HepG2 (cell line): ENCODE measurements at regions not wholly inside any gene's neighbourhood (a gene's known extent, or its start where the extent isn't known, plus 50 kb on each side); places are given as distances from the start of the nearest gene placed in this dataset.

Source experiments
- ATAC-seq: fragments of 200-7000 bp; cut with Tn5 transposase; 3 replicates; pipeline ENCODE4 v1.9.1; 2020; ENCODE audit warnings: mild to moderate bottlenecking, moderate library complexity
- BruUV-seq: library from RNA; stranded (reverse); fragments of 400-500 nt; replicated peaks from 2 replicates; lab custom pipeline; 2021; lab: Mats Ljungman, UMichigan
- CTCF ChIA-PET: fragments of 300-600 bp; formaldehyde crosslinking; extraction: SDS; loops from one replicate; lab custom pipeline; 2021; ENCODE audit warnings: low total read pairs, inconsistent platforms, low intra/inter-chr PET ratio; lab: Yijun Ruan, JAX
- POLR2A ChIA-PET: fragments of 350-600 bp; sonication (Branson Sonifier 250); formaldehyde crosslinking; loops from one replicate; lab custom pipeline; 2020; ENCODE audit warnings: antibody characterized with exemption, inconsistent platforms; lab: Yijun Ruan, JAX
- DNase-seq: peaks from one replicate; pipeline ENCODE4 v3.0.0-alpha.2; 2015; ENCODE audit warnings: low spot score
- FAIRE-seq: peaks from 3 replicates; lab custom pipeline; 2011; peaks lifted over from hg19 to GRCh38; lab: Jason Lieb, UNC
- H2AFZ ChIP-seq: one replicate; pipeline ENCODE4 v1.6.1; 2011; ENCODE audit warnings: low read length, inconsistent platforms
- H3K27ac ChIP-seq: fragments of 300-600 bp; 3 replicates; pipeline ENCODE4 v1.8.0; 2011; ENCODE audit warnings: mixed run types, mild to moderate bottlenecking, mixed read lengths, low read length, inconsistent platforms; ENCODE audit not compliant: insufficient read depth; ENCODE audit errors: extremely low read length
- H3K27me3 ChIP-seq, 2 experiments: fragments of 200-600 bp in 1 of 2; 2 replicates in 1 of 2; 3 replicates in 1 of 2; pipeline versions ENCODE4 v1.6.0 to v1.8.0; 2011; ENCODE audit warnings: low read length in 2 of 2, mild to moderate bottlenecking in 2 of 2, moderate library complexity in 2 of 2, inconsistent platforms in 1 of 2; ENCODE audit not compliant: insufficient read depth in 2 of 2, control insufficient read depth in 1 of 2
- H3K36me3 ChIP-seq, 2 experiments: fragments of 200-600 bp in 1 of 2; replicated peaks in 1 of 2; 2 replicates in 1 of 2; 3 replicates in 1 of 2; pipeline versions ENCODE4 v1.5.1 to v1.8.0; 2011; ENCODE audit warnings: low read length in 2 of 2, inconsistent platforms in 1 of 2; ENCODE audit not compliant: insufficient read depth in 2 of 2, control insufficient read depth in 1 of 2
- H3K4me1 ChIP-seq: 2 replicates; pipeline ENCODE4 v1.5.1; 2012; ENCODE audit warnings: low read length, inconsistent platforms; ENCODE audit not compliant: insufficient read depth
- H3K4me2 ChIP-seq: 2 replicates; pipeline ENCODE4 v1.6.0; 2011; ENCODE audit warnings: low read depth, low read length, inconsistent platforms
- H3K4me3 ChIP-seq, 3 experiments: fragments of 200-600 bp in 1 of 3; sonication (generic), shearing (Covaris generic) in 1 of 3; replicated peaks in 1 of 3; 2 replicates each; pipeline ENCODE4 v1.5.1; 2011 to 2016; ENCODE audit warnings: low read length in 3 of 3, inconsistent platforms in 2 of 3, low read depth in 2 of 3, mild to moderate bottlenecking in 2 of 3, control low read depth in 1 of 3, mixed read lengths in 1 of 3; ENCODE audit not compliant: insufficient read depth in 1 of 3
- H3K79me2 ChIP-seq: one replicate; pipeline ENCODE4 v1.6.1; 2011; ENCODE audit warnings: low read length, inconsistent platforms; ENCODE audit not compliant: insufficient read depth
- H3K9ac ChIP-seq: 2 replicates; pipeline ENCODE4 v1.6.0; 2011; ENCODE audit warnings: mild to moderate bottlenecking, low read depth, low read length, inconsistent platforms; ENCODE audit not compliant: insufficient read depth
- H3K9me3 ChIP-seq: 2 replicates; pipeline ENCODE4 v1.5.1; 2012; ENCODE audit warnings: mild to moderate bottlenecking, low read length
- H4K20me1 ChIP-seq: 2 replicates; pipeline ENCODE4 v1.6.0; 2011; ENCODE audit warnings: inconsistent platforms, mild to moderate bottlenecking, low read length, moderate library complexity; ENCODE audit not compliant: insufficient read depth
- HNRNPLL ChIP-seq: fragments of 200-400 bp; formaldehyde crosslinking; IDR thresholded peaks from 2 replicates; pipeline ENCODE4 v1.6.1; 2017; ENCODE audit warnings: mild to moderate bottlenecking, low read depth, low read length; ENCODE audit not compliant: poor library complexity, severe bottlenecking
- MAFK ChIP-seq, 2 experiments: IDR thresholded peaks in 1 of 2; conservative IDR thresholded peaks in 1 of 2; 2 replicates each; pipeline ENCODE4 v1.6.1; 2011; ENCODE audit warnings: improper control_type of control experiment in 2 of 2, low read length in 2 of 2
- SOX6 ChIP-seq, 2 experiments: fragments of 450-650 bp in 1 of 2; sonication (generic) in 1 of 2; formaldehyde crosslinking in 1 of 2; IDR thresholded peaks; 2 replicates each; pipeline versions ENCODE4 v1.4.0 to v1.6.1; 2017 to 2020; ENCODE audit warnings: antibody characterized with exemption in 1 of 2, mild to moderate bottlenecking in 1 of 2, missing genetic modification reagents in 1 of 2
- TBP ChIP-seq: sonication (generic); formaldehyde crosslinking; IDR thresholded peaks from 2 replicates; pipeline ENCODE4 v1.5.0; 2020; ENCODE audit warnings: missing genetic modification reagents
- TRAFD1 ChIP-seq: sonication (generic); formaldehyde crosslinking; IDR thresholded peaks from 2 replicates; pipeline ENCODE4 v1.5.1; 2020; ENCODE audit warnings: missing genetic modification reagents, mild to moderate bottlenecking, borderline replicate concordance
- ZFAT ChIP-seq: sonication (generic); formaldehyde crosslinking; conservative IDR thresholded peaks from 2 replicates; pipeline ENCODE4 v1.8.1; 2023; ENCODE audit warnings: missing genetic modification reagents, inconsistent platforms
- ZNF138 ChIP-seq: sonication (generic); formaldehyde crosslinking; IDR thresholded peaks from 2 replicates; pipeline ENCODE4 v1.5.0; 2020; ENCODE audit warnings: mild to moderate bottlenecking, low read depth, missing genetic modification reagents
- ZNF24 ChIP-seq: fragments of 450-650 bp; IDR thresholded peaks from 2 replicates; pipeline ENCODE4 v1.6.1; 2017; ENCODE audit warnings: antibody characterized with exemption, mild to moderate bottlenecking
- ZNF333 ChIP-seq: sonication (generic); formaldehyde crosslinking; IDR thresholded peaks from 2 replicates; pipeline ENCODE4 v1.4.0; 2020; ENCODE audit warnings: mild to moderate bottlenecking, missing genetic modification reagents, borderline replicate concordance
- ZNF44 ChIP-seq: sonication (generic); formaldehyde crosslinking; IDR thresholded peaks from 2 replicates; pipeline ENCODE4 v1.5.1; 2020; ENCODE audit warnings: mild to moderate bottlenecking, missing genetic modification reagents
- ZNF496 ChIP-seq: sonication (generic); formaldehyde crosslinking; IDR thresholded peaks from 2 replicates; pipeline ENCODE4 v1.8.1; 2023; ENCODE audit warnings: mild to moderate bottlenecking, moderate library complexity, missing genetic modification reagents; ENCODE audit not compliant: insufficient replicate concordance
- ZNF572 ChIP-seq: sonication (generic); formaldehyde crosslinking; IDR thresholded peaks from 2 replicates; pipeline ENCODE4 v1.5.1; 2020; ENCODE audit warnings: mild to moderate bottlenecking, missing genetic modification reagents
- WGBS: methylation state at CpG from one replicate; pipeline ENCODE4 v1.1.6; 2017; ENCODE audit warnings: low lambda C conversion rate; 5-methylcytosine and 5-hydroxymethylcytosine counted together
- in situ Hi-C: cut with HindIII; loops from 2 replicates; pipeline ENCODE4 v1.10.0; 2017; ENCODE audit warnings: low pct_unique_long_range_greater_than_20kb; ENCODE audit not compliant: extremely low pct_ligation_motif_present
- intact Hi-C: fragments of 100-400 bp; cut with micrococcal nuclease; formaldehyde crosslinking; loops from one replicate; pipeline ENCODE4 v1.10.0; 2022; ENCODE audit not compliant: unreplicated experiment
- TF ChIP-seq, protein P1 (sequence below): sonication (generic); formaldehyde crosslinking; IDR thresholded peaks from 2 replicates; pipeline ENCODE4 v1.4.0; 2020; ENCODE audit warnings: missing genetic modification reagents; ENCODE audit errors: not compliant biosample characterization
- TF ChIP-seq, protein P2 (sequence below): sonication (generic); formaldehyde crosslinking; IDR thresholded peaks from 2 replicates; pipeline ENCODE4 v1.5.0; 2020; ENCODE audit warnings: mild to moderate bottlenecking, missing genetic modification reagents, borderline replicate concordance
- TF ChIP-seq, protein P3 (sequence below): sonication (generic); formaldehyde crosslinking; IDR thresholded peaks from 2 replicates; pipeline ENCODE4 v1.5.0; 2020; ENCODE audit warnings: mild to moderate bottlenecking, missing genetic modification reagents
- TF ChIP-seq, protein P4 (sequence below): sonication (generic); formaldehyde crosslinking; IDR thresholded peaks from 2 replicates; pipeline ENCODE4 v1.4.0; 2020; ENCODE audit warnings: mild to moderate bottlenecking, missing genetic modification reagents

- in situ Hi-C loops (no loop called here), intact Hi-C loops (no loop called here)
- Histone ChIP-seq H3K4me1 (no peaks in the 10 kb centered on the region), H3K4me2 (no peak overlapping the region), H4K20me1 (no peaks in the 10 kb centered on the region), H3K36me3 (no peaks in the 10 kb centered on the region), H3K9me3 (no peaks in the 10 kb centered on the region), H3K4me3 (no peak overlapping the region), H3K9ac (no peak overlapping the region), H3K79me2 (no peaks in the 10 kb centered on the region), H3K27me3 (no peaks in the 10 kb centered on the region), H3K27ac (no peak overlapping the region), H2AFZ (no peak overlapping the region)
- ATAC-seq: no peak
- ChIA-PET POLR2A (no interaction called here), CTCF (no interaction called here)
- FAIRE-seq: no peak
- no TSS peak for BruUV-seq
- no peak for DNase-seq
- WGBS: 0% methylated on average over 5 of the region's 5 CpGs
- no peak for TF ChIP-seq ZFAT (CRISPR knock-in tag)
- TF ChIP-seq, protein P1, sequence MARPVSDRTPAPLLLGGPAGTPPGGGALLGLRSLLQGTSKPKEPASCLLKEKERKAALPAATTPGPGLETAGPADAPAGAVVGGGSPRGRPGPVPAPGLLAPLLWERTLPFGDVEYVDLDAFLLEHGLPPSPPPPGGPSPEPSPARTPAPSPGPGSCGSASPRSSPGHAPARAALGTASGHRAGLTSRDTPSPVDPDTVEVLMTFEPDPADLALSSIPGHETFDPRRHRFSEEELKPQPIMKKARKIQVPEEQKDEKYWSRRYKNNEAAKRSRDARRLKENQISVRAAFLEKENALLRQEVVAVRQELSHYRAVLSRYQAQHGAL: no peak
- TF ChIP-seq TBP (CRISPR knock-in tag): no peak
- TF ChIP-seq ZNF333 (CRISPR knock-in tag): no peak
- no peak for TF ChIP-seq ZNF496 (CRISPR knock-in tag)
- no peak for TF ChIP-seq ZNF44 (CRISPR knock-in tag)
- TF ChIP-seq TRAFD1 (CRISPR knock-in tag): no peak
- TF ChIP-seq HNRNPLL: no peak
- TF ChIP-seq, protein P2, sequence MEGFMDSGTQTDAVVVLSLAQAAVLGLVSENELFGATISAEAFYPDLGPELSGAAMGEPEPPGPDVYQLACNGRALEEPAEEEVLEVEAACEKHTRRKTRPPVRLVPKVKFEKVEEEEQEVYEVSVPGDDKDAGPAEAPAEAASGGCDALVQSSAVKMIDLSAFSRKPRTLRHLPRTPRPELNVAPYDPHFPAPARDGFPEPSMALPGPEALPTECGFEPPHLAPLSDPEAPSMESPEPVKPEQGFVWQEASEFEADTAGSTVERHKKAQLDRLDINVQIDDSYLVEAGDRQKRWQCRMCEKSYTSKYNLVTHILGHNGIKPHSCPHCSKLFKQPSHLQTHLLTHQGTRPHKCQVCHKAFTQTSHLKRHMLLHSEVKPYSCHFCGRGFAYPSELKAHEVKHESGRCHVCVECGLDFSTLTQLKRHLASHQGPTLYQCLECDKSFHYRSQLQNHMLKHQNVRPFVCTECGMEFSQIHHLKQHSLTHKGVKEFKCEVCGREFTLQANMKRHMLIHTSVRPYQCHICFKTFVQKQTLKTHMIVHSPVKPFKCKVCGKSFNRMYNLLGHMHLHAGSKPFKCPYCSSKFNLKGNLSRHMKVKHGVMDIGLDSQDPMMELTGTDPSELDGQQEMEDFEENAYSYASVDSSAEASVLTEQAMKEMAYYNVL: no peak
- TF ChIP-seq ZNF572 (CRISPR knock-in tag): no peak
- TF ChIP-seq MAFK (conservative IDR thresholded peaks at IDR 0.05 in 1 of 2, IDR thresholded peaks at IDR 0.05 in 1 of 2; ENCODE audit: low read length in 2 of 2): no peak
- TF ChIP-seq, protein P3, sequence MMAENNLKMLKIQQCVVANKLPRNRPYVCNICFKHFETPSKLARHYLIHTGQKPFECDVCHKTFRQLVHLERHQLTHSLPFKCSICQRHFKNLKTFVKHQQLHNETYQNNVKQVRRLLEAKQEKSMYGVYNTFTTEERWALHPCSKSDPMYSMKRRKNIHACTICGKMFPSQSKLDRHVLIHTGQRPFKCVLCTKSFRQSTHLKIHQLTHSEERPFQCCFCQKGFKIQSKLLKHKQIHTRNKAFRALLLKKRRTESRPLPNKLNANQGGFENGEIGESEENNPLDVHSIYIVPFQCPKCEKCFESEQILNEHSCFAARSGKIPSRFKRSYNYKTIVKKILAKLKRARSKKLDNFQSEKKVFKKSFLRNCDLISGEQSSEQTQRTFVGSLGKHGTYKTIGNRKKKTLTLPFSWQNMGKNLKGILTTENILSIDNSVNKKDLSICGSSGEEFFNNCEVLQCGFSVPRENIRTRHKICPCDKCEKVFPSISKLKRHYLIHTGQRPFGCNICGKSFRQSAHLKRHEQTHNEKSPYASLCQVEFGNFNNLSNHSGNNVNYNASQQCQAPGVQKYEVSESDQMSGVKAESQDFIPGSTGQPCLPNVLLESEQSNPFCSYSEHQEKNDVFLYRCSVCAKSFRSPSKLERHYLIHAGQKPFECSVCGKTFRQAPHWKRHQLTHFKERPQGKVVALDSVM (CRISPR knock-in tag): no peak
- TF ChIP-seq, protein P4, sequence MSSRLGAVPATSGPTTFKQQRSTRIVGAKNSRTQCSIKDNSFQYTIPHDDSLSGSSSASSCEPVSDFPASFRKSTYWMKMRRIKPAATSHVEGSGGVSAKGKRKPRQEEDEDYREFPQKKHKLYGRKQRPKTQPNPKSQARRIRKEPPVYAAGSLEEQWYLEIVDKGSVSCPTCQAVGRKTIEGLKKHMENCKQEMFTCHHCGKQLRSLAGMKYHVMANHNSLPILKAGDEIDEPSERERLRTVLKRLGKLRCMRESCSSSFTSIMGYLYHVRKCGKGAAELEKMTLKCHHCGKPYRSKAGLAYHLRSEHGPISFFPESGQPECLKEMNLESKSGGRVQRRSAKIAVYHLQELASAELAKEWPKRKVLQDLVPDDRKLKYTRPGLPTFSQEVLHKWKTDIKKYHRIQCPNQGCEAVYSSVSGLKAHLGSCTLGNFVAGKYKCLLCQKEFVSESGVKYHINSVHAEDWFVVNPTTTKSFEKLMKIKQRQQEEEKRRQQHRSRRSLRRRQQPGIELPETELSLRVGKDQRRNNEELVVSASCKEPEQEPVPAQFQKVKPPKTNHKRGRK (CRISPR knock-in tag): no peak
- TF ChIP-seq ZNF24: no peak
- no peak for TF ChIP-seq ZNF138 (CRISPR knock-in tag)
- no peak for TF ChIP-seq SOX6 (IDR thresholded peaks at IDR 0.05)
- no peak for TF ChIP-seq SOX6 (CRISPR knock-in tag; IDR thresholded peaks at IDR 0.05)
Measured at GRCh38 chr5:5813441-5813840, 391.0 kb downstream of the ICE1 start.
